Ascending aorta (tissue), 2 donors: ENCODE measurements at regions not wholly inside any gene's neighbourhood (a gene's known extent, or its start where the extent isn't known, plus 50 kb on each side); places are given as distances from the start of the nearest gene placed in this dataset.

ENCODE experiments used
- DNase-seq, 2 donors: peaks; one replicate each; pipeline ENCODE4 v3.0.0-alpha.2; 2019; ENCODE audit warnings: low spot score in 2 of 2
- H3K27ac ChIP-seq, 2 donors: fragments of 200-600 bp; sonication (generic); one replicate each; pipeline ENCODE4 v1.5.1; 2016 to 2017; ENCODE audit warnings: mild to moderate bottlenecking in 1 of 2
- H3K27me3 ChIP-seq: fragments of 200-600 bp; sonication (generic); one replicate; pipeline ENCODE4 v1.5.1; 2017
- H3K36me3 ChIP-seq, 2 donors: fragments of 200-600 bp; sonication (generic); one replicate each; pipeline ENCODE4 v1.5.1; 2016
- H3K4me1 ChIP-seq, 2 donors: fragments of 200-600 bp; sonication (generic); one replicate each; pipeline ENCODE4 v1.5.1; 2016 to 2017; ENCODE audit warnings: mild to moderate bottlenecking in 1 of 2
- H3K4me3 ChIP-seq, 2 donors: fragments of 200-600 bp; sonication (generic); one replicate each; pipeline ENCODE4 v1.5.1; 2016 to 2017; ENCODE audit warnings: mild to moderate bottlenecking in 1 of 2
- H3K9me3 ChIP-seq, 2 donors: fragments of 200-600 bp; sonication (generic); one replicate each; pipeline ENCODE4 v1.5.1; 2016
- intact Hi-C: fragments of 100-400 bp; cut with DNase I; formaldehyde crosslinking; loops from one replicate; pipeline ENCODE4 v1.15.1; 2023
- TF ChIP-seq, protein P1 (sequence below), 3 experiments: fragments of 200-600 bp in 2 of 3; fragments of 450-650 bp in 1 of 3; sonication (generic) in 2 of 3; IDR thresholded peaks; one replicate each; pipeline ENCODE4 v1.5.1; 2016 to 2019; ENCODE audit warnings: antibody characterized with exemption in 3 of 3, mild to moderate bottlenecking in 1 of 3, moderate library complexity in 1 of 3

DNA sequence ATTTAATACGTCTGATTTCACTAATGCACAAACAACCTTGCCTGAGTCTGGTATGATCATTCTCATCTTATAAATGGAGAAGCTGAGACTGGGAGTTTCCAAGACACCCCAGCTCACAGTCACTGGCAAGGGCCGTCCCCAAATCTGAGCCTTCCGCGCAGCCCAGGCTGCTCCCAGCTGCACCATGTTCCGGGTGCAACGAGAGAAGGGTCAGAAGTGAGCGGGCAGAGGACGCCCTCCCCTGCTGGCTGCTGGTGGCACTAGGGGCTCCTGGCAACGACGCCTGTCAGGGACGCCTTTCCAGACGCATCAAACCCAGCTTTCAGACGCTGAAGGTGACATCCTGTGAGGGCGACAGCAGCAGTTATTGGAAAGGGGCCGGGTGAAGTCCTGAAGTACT lies 115.3 kb upstream of the PROKR2 start:
- TF ChIP-seq, protein P1, sequence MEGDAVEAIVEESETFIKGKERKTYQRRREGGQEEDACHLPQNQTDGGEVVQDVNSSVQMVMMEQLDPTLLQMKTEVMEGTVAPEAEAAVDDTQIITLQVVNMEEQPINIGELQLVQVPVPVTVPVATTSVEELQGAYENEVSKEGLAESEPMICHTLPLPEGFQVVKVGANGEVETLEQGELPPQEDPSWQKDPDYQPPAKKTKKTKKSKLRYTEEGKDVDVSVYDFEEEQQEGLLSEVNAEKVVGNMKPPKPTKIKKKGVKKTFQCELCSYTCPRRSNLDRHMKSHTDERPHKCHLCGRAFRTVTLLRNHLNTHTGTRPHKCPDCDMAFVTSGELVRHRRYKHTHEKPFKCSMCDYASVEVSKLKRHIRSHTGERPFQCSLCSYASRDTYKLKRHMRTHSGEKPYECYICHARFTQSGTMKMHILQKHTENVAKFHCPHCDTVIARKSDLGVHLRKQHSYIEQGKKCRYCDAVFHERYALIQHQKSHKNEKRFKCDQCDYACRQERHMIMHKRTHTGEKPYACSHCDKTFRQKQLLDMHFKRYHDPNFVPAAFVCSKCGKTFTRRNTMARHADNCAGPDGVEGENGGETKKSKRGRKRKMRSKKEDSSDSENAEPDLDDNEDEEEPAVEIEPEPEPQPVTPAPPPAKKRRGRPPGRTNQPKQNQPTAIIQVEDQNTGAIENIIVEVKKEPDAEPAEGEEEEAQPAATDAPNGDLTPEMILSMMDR (IDR thresholded peaks at IDR 0.05), result no peak
- Histone ChIP-seq H3K36me3 (no peaks in the 10 kb centered on the region), H3K27ac (no peak overlapping the region), H3K27me3 (no peaks in the 10 kb centered on the region), H3K4me1 (no peaks in the 10 kb centered on the region), H3K9me3 (no peaks in the 10 kb centered on the region), H3K4me3 (no peak overlapping the region)
- intact Hi-C loops, result no loop called here
- no peak for DNase-seq

DNA sequence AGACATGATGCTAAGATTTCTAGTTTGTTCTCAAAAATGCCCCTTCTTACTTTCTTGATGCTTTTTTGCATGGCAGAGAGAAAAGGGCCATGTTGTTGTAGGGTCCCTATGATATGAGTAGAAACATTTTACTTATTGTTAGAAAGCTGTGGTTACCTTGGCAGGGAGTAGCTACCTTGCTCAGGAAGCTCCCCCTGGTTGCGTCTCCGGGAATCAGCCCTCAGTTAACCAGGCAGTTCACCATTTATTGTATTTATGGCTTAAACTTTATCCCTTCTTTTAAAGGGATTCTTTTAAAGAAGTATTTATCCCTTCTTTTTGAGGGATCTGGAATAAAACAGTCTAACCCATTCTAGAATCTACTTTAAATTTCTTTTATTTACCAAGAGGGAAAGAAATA lies 113.9 kb upstream of the PROKR2 start:
- H3K27me3 ChIP-seq, result no peaks in the 10 kb centered on the region
- H3K4me3 ChIP-seq, result no peak overlapping the region
- H3K36me3 ChIP-seq, result no peaks in the 10 kb centered on the region
- intact Hi-C loops, result no loop called here
- TF ChIP-seq, protein P1 (IDR thresholded peaks at IDR 0.05), result no peak
- no peak for DNase-seq
- H3K27ac ChIP-seq, result no peak overlapping the region
- H3K4me1 ChIP-seq, result no peaks in the 10 kb centered on the region
- H3K9me3 ChIP-seq, result no peaks in the 10 kb centered on the region

DNA sequence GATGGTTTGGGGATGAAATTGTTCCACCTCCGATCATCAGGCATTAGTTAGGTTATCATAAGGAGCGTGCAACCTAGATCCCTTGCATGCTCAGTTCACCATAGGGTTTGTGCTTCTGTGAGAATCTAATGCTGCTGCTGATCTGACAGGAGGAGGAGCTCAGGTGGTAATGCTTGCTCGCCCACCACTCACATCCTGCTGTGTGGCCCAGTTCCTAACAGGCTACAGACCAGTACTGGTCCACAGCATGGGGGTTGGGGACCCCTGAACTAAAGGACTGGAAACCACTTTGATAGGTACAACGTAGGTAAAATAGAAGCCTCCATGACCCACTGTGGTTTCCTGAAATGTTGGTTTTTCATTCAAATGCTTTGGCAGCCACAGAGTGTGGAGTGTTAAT lies 109.3 kb upstream of the PROKR2 start:
- H3K9me3 ChIP-seq, result no peaks in the 10 kb centered on the region
- H3K36me3 ChIP-seq, result no peaks in the 10 kb centered on the region
- intact Hi-C loops, result no loop called here
- no peak overlapping the region for H3K27ac ChIP-seq
- no peaks in the 10 kb centered on the region for H3K27me3 ChIP-seq
- DNase-seq, result no peak
- no peak overlapping the region for H3K4me3 ChIP-seq
- TF ChIP-seq, protein P1 (IDR thresholded peaks at IDR 0.05), result no peak
- no peaks in the 10 kb centered on the region for H3K4me1 ChIP-seq

DNA sequence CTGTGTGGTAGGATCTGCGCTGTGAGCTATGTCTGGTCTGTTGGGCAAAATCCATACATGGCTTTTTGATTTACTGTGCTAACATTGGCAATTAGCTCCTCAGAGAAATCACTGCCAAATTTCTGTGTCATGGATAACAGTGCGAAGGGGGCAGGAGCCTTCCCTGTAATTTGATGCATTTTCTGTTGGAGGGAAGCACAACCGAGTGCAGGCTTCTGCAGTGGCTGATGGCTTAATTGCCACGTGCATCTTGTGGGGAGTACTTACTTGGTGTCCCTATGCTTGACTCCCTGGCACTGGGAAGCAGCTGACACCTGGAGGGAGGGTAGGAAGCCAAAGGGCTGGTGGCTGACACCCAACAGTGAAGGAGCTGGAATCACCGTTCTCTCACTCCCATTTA lies 99.3 kb upstream of the PROKR2 start:
- no peaks in the 10 kb centered on the region for H3K9me3 ChIP-seq
- H3K4me3 ChIP-seq, result no peak overlapping the region
- intact Hi-C loops, result no loop called here
- H3K36me3 ChIP-seq, result no peaks in the 10 kb centered on the region
- DNase-seq, result no peak
- H3K27ac ChIP-seq, result no peak overlapping the region
- no peaks in the 10 kb centered on the region for H3K27me3 ChIP-seq
- no peaks in the 10 kb centered on the region for H3K4me1 ChIP-seq
- TF ChIP-seq, protein P1 (IDR thresholded peaks at IDR 0.05), result no peak

DNA sequence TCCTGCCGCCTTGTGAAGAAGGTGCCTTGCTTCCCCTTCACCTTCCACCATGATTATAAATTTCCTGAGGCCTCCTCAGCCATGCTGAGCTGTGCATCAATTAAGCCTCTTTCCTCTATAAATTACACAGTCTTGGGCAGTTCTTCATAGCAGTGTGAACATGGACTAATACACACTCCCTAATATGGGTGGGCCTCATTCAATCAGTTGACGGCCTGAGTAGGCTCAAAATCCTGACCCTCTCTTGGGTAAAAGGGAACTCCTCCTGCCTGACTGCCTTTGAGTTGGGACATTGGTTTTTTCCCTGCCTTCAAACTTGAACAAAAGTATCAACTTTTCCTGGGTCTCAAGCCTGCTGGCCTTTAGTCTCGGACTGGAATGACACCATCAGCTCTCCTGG lies 96.6 kb upstream of the PROKR2 start:
- Histone ChIP-seq H3K4me3 (no peak overlapping the region), H3K9me3 (no peaks in the 10 kb centered on the region), H3K27ac (no peak overlapping the region), H3K36me3 (no peaks in the 10 kb centered on the region), H3K27me3 (no peaks in the 10 kb centered on the region), H3K4me1 (no peaks in the 10 kb centered on the region)
- no peak for DNase-seq
- intact Hi-C loops, result no loop called here
- TF ChIP-seq, protein P1 (IDR thresholded peaks at IDR 0.05), result no peak

DNA sequence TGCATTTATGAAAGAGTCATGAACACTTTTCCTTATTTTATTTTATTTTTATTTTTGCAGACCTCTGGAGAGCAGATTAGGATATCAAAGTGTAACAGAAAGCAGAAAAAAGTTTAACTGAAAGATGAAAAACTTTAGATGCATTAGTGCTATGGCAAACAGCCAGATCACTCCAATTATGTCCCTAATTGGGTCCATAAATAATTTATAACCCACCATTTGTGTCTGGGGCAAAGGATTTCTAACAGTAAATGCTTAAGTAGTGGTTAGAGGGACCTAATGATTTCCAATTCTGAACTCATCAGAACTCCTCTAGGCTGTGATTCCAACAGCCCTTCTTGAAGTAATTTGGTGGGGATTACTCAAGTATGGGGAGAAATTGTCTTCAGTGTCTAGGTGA lies 93.7 kb upstream of the PROKR2 start:
- TF ChIP-seq, protein P1 (IDR thresholded peaks at IDR 0.05), result no peak

More for the DNA sequence above, 93.7 kb upstream of the PROKR2 start:
- intact Hi-C loops, result no loop called here
- H3K9me3 ChIP-seq, result no peaks in the 10 kb centered on the region
- H3K27me3 ChIP-seq, result no peaks in the 10 kb centered on the region
- no peak overlapping the region for H3K27ac ChIP-seq
- no peak for DNase-seq
- H3K4me3 ChIP-seq, result no peak overlapping the region
- H3K36me3 ChIP-seq, result no peaks in the 10 kb centered on the region
- H3K4me1 ChIP-seq, result no peaks in the 10 kb centered on the region
